HepG2 (cell line): ENCODE measurements at regions not wholly inside any gene's neighbourhood (a gene's known extent, or its start where the extent isn't known, plus 50 kb on each side); places are given as distances from the start of the nearest gene placed in this dataset.
"Not testable (repeated sequence)": the region's sequence is repeated elsewhere in the genome, so short reads cannot be mapped to it uniquely, and the experiment has no call there.

Experiments used
- ZC3H13 ChIP-seq: sonication (generic); formaldehyde crosslinking; IDR thresholded peaks from 2 replicates; pipeline ENCODE4 v1.8.1; 2023; ENCODE audit warnings: mild to moderate bottlenecking, missing genetic modification reagents, moderate library complexity
- TF ChIP-seq, protein P1 (sequence below): sonication (generic); formaldehyde crosslinking; IDR thresholded peaks from 2 replicates; pipeline ENCODE4 v1.8.1; 2023; ENCODE audit warnings: missing genetic modification reagents, inconsistent platforms, borderline replicate concordance
- TF ChIP-seq, protein P2 (sequence below): sonication (generic); formaldehyde crosslinking; IDR thresholded peaks from 2 replicates; pipeline ENCODE4 v1.5.0; 2020; ENCODE audit warnings: mild to moderate bottlenecking, missing genetic modification reagents, moderate library complexity
- TF ChIP-seq, protein P3 (sequence below): IDR thresholded peaks from 2 replicates; pipeline ENCODE4 v1.6.1; 2012; ENCODE audit warnings: inconsistent platforms

DNA sequence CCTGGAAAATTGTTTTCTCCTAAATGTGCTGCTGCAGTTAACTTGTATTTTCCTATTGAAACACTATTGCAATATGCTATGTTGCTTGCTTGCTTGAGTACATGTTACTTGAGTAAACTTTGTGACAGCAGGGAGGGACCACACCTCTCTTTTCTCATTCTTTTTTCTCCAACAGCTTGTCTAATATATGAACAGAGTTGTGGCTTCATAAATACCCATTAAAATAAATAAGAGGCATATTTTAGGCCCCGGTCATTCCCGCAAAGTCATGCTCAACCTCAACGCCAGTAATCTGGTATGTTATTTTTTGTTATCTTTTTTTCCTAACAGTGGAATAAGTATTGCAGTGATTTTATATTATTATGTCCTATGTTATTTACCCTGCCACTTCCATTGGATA lies 2408.6 kb downstream of the ARAP2 start:
- TF ChIP-seq ZC3H13, result not testable (repeated sequence)
- TF ChIP-seq, protein P1, sequence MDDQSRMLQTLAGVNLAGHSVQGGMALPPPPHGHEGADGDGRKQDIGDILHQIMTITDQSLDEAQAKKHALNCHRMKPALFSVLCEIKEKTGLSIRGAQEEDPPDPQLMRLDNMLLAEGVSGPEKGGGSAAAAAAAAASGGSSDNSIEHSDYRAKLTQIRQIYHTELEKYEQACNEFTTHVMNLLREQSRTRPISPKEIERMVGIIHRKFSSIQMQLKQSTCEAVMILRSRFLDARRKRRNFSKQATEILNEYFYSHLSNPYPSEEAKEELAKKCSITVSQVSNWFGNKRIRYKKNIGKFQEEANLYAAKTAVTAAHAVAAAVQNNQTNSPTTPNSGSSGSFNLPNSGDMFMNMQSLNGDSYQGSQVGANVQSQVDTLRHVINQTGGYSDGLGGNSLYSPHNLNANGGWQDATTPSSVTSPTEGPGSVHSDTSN (CRISPR knock-in tag), result not testable (repeated sequence)
- TF ChIP-seq, protein P2, sequence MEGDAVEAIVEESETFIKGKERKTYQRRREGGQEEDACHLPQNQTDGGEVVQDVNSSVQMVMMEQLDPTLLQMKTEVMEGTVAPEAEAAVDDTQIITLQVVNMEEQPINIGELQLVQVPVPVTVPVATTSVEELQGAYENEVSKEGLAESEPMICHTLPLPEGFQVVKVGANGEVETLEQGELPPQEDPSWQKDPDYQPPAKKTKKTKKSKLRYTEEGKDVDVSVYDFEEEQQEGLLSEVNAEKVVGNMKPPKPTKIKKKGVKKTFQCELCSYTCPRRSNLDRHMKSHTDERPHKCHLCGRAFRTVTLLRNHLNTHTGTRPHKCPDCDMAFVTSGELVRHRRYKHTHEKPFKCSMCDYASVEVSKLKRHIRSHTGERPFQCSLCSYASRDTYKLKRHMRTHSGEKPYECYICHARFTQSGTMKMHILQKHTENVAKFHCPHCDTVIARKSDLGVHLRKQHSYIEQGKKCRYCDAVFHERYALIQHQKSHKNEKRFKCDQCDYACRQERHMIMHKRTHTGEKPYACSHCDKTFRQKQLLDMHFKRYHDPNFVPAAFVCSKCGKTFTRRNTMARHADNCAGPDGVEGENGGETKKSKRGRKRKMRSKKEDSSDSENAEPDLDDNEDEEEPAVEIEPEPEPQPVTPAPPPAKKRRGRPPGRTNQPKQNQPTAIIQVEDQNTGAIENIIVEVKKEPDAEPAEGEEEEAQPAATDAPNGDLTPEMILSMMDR (CRISPR knock-in tag), result not testable (repeated sequence)
- TF ChIP-seq, protein P3, sequence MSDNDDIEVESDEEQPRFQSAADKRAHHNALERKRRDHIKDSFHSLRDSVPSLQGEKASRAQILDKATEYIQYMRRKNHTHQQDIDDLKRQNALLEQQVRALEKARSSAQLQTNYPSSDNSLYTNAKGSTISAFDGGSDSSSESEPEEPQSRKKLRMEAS, result not testable (repeated sequence)
